Muscle layer of duodenum (tissue), 2 donors: ENCODE measurements at regions not wholly inside any gene's neighbourhood (a gene's known extent, or its start where the extent isn't known, plus 50 kb on each side); places are given as distances from the start of the nearest gene placed in this dataset.

Experiments used
- H3K27ac ChIP-seq: one replicate; pipeline ENCODE4 v1.7.0; 2013; ENCODE audit warnings: mild to moderate bottlenecking, low read length
- H3K27me3 ChIP-seq: one replicate; pipeline ENCODE4 v1.7.0; 2013; ENCODE audit warnings: low read depth, mild to moderate bottlenecking, control low read depth, low read length
- H3K36me3 ChIP-seq, 2 donors: one replicate each; pipeline ENCODE4 v1.7.0; 2013; ENCODE audit warnings: low read length in 2 of 2, control low read depth in 1 of 2, mild to moderate bottlenecking in 1 of 2; ENCODE audit not compliant: insufficient read depth in 2 of 2, control insufficient read depth in 1 of 2
- H3K4me1 ChIP-seq, 2 donors: one replicate each; pipeline ENCODE4 v1.7.0; 2013; ENCODE audit warnings: low read length in 2 of 2, mild to moderate bottlenecking in 2 of 2, control low read depth in 1 of 2, moderate library complexity in 1 of 2; ENCODE audit not compliant: insufficient read depth in 2 of 2, control insufficient read depth in 1 of 2
- H3K4me3 ChIP-seq, 2 donors: one replicate each; pipeline ENCODE4 v1.7.0; 2013; ENCODE audit warnings: low read length in 2 of 2, low read depth in 1 of 2, mild to moderate bottlenecking in 1 of 2
- H3K9me3 ChIP-seq, 2 donors: one replicate each; pipeline ENCODE4 v1.7.0; 2013; ENCODE audit warnings: low read length in 2 of 2, control low read depth in 1 of 2, mild to moderate bottlenecking in 1 of 2; ENCODE audit not compliant: control insufficient read depth in 1 of 2
- donor health status: healthy.

DNA sequence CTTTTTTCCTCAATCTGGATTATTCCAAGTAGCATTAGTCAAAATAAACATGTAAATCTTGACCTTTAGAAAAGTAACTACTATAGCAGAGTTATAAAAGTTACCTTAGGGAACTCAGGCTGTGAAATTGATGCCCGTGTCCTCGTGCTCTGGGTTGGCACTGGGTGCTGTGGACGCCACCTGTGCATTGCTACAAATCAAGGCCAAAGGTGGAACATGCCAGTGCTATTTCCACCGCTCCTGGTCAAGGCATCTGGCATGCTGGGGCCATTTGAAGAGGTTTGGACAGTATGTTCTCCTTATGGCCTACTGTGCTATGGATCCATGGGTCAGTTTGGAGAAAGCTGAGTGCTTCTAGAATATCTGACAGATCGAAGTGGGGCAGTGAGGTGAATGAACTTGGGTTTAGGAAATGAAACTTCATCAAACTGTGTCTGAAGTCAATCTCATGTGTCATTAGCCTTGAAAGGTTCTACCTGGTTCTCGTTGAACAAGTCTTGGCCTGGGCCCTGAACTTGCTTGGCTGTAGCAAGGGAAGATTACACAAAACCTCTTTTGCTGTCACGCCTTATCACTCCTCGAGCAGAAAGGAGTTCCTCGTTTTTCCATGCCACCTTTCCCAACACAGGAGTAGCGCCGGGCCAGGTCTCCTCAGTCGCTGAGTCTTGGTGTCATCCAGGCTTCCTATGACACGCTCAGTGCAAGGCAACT lies 397.6 kb upstream of the RGMA start:
- no peaks in the 10 kb centered on the region for H3K9me3 ChIP-seq
- H3K27ac ChIP-seq = no peak overlapping the region
- H3K4me3 ChIP-seq = no peak overlapping the region
- H3K27me3 ChIP-seq = no peaks in the 10 kb centered on the region
- H3K4me1 ChIP-seq = no peaks in the 10 kb centered on the region
- no peaks in the 10 kb centered on the region for H3K36me3 ChIP-seq

DNA sequence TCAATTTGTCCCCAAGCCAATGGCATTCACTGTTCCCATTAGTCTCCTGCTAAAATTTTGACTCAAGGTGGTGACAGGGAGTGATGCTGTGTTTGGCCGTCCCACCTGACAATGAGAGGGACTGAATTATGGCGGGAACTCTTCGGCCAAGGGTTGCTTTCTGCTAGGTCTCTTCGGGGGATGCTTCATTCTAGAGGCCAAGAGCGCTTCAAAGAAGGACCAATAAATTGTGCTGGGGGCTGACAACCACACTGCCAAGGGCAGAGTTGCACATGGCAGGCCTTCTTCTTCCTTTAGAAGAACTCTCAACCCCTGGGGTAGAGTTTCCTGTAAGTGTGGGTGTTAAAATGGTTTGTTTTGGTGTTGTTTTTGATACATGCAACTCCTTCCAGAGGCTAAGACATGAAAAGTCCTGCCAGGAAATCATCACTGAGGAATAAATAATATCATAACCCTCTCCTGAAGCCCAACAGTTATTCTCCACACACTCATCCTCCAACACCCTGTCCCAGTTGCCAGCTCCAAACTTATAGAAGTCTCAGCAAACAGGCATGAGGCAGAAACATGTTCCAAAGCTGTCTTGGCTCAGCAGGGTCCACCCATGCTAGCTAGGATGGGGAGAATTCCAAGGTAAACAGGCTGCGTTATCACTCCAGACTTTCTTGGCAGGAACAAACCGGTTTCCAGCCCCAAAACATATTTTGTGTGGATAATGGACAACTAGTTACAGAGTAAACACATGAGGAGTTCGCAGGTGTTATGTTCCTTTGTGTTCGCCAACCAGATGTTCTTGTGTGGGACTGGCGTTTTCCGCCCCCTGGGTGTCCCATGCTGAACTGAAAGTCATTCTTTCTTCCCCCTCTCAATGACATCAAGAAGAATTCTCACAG lies 396.7 kb upstream of the RGMA start:
- H3K9me3 ChIP-seq = no peaks in the 10 kb centered on the region
- no peaks in the 10 kb centered on the region for H3K4me1 ChIP-seq
- H3K4me3 ChIP-seq = no peak overlapping the region
- no peaks in the 10 kb centered on the region for H3K27me3 ChIP-seq
- no peak overlapping the region for H3K27ac ChIP-seq
- no peaks in the 10 kb centered on the region for H3K36me3 ChIP-seq

DNA sequence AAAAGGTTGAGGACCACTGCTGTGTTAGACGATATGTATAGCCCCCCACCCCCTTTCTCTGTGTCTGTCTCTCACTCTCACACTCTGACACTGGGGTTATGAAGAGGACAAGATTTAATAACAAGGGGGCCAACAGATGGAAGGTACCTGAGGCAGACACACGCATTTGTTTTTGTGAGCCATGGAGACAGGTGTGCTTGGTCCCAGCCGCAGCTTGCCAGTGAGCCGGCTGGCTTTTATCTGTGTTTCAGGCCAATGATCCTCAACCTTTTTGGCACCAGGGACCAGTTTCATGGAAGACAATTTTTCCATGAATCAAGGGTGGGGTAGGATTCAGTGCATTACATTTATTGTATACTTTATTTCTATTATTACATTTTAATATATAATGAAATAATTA lies 394.9 kb upstream of the RGMA start:
- Histone ChIP-seq H3K27me3 (no peaks in the 10 kb centered on the region), H3K4me1 (no peaks in the 10 kb centered on the region), H3K9me3 (no peaks in the 10 kb centered on the region), H3K4me3 (no peak overlapping the region), H3K36me3 (no peaks in the 10 kb centered on the region), H3K27ac (no peak overlapping the region)

DNA sequence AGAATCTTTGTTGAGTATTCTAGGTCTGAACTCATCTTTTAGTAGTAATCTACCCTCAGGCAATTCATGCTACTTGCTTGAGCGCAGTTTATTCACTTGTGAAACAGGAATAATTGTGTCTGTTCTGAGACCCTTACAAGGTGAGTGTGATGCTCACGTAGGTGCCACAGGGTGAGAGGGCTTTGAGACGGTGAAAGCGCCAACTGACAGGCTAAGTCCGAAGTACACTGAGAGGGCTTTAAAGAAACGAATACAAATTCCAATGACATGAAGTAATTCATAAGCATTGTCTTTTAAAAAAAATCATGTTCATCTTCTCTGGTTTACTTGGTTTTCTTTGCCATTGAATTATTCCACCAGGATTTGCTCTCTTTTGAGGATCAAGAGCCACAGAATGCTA lies 393.7 kb upstream of the RGMA start:
- H3K27me3 ChIP-seq = no peaks in the 10 kb centered on the region
- H3K4me3 ChIP-seq = no peak overlapping the region

GRCh38 chr15:93479715-93480114 lies 390.7 kb upstream of the RGMA start:
- Histone ChIP-seq H3K4me3 (no peak overlapping the region), H3K36me3 (no peaks in the 10 kb centered on the region), H3K27me3 (no peaks in the 10 kb centered on the region), H3K27ac (no peak overlapping the region), H3K4me1 (no peaks in the 10 kb centered on the region), H3K9me3 (no peaks in the 10 kb centered on the region)

More for the DNA sequence above, 393.7 kb upstream of the RGMA start:
- Histone ChIP-seq H3K9me3 (no peaks in the 10 kb centered on the region), H3K27ac (no peak overlapping the region), H3K4me1 (no peaks in the 10 kb centered on the region), H3K36me3 (no peaks in the 10 kb centered on the region)

DNA sequence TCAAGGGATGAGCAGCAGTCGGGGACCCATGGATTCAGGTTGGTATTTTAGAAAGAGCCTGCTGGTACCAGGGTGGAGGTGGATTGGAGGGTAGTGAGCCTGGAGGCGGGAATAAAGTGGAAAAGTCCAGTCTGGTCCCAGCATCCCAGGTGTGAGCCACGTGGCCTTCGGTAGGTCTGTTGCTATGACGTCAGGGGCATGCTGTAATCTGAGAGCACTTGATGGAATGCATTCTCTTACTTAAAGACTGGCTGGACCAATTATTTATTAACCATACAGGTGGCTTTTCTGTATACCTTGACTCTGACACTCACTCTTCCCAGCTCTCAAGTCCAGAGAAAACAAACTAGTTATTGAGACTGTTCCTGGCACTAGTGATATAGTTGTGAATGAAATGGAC lies 389.9 kb upstream of the RGMA start:
- Histone ChIP-seq H3K4me1 (no peaks in the 10 kb centered on the region), H3K36me3 (no peaks in the 10 kb centered on the region), H3K27ac (no peak overlapping the region)

DNA sequence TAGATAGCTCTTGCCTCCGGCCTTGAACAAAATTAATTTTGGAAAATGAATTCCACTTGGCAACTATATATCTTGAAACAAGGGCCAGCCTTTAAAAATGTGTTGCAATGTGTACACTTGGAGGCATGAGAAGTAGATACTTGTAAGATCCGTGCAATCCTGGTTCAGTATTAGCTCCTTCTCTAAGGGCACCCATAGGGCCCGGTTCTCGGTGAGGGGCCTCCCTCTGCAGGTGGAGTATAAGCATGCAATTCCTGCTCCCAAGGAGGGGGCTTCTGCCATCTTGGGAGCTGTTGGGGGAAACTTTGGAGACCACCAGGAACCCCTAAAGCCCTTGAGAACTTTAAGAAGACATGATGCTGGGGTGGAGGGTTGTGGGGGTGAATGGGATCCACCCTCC lies 388.7 kb upstream of the RGMA start:
- no peaks in the 10 kb centered on the region for H3K36me3 ChIP-seq
- H3K27me3 ChIP-seq = no peaks in the 10 kb centered on the region
- H3K4me3 ChIP-seq = no peak overlapping the region
- H3K4me1 ChIP-seq = no peaks in the 10 kb centered on the region
- no peaks in the 10 kb centered on the region for H3K9me3 ChIP-seq
- H3K27ac ChIP-seq = no peak overlapping the region

More for the DNA sequence above, 389.9 kb upstream of the RGMA start:
- Histone ChIP-seq H3K9me3 (no peaks in the 10 kb centered on the region), H3K27me3 (no peaks in the 10 kb centered on the region), H3K4me3 (no peak overlapping the region)

DNA sequence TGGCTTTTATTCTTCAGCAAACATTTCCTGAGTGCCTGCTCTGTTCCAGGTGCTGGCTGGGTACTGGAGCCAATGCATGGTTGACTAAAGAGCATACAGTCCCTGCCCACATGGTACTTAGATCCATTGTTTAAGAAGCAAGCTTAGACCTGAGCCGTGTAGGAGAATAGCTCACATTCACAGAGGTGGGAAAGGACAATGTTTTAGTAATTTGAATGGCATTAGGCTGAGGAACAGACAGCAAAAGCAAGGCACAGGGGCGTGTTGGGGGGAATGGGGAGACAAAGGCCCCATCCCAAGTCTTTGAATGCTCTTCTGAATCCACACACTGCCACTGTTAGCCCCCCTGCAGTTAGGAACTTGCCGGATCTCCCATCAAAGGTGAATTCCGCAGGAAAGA lies 388.2 kb upstream of the RGMA start:
- no peak overlapping the region for H3K27ac ChIP-seq
- H3K9me3 ChIP-seq = no peaks in the 10 kb centered on the region
- no peaks in the 10 kb centered on the region for H3K36me3 ChIP-seq
- no peaks in the 10 kb centered on the region for H3K27me3 ChIP-seq
- no peaks in the 10 kb centered on the region for H3K4me1 ChIP-seq
- H3K4me3 ChIP-seq = no peak overlapping the region

DNA sequence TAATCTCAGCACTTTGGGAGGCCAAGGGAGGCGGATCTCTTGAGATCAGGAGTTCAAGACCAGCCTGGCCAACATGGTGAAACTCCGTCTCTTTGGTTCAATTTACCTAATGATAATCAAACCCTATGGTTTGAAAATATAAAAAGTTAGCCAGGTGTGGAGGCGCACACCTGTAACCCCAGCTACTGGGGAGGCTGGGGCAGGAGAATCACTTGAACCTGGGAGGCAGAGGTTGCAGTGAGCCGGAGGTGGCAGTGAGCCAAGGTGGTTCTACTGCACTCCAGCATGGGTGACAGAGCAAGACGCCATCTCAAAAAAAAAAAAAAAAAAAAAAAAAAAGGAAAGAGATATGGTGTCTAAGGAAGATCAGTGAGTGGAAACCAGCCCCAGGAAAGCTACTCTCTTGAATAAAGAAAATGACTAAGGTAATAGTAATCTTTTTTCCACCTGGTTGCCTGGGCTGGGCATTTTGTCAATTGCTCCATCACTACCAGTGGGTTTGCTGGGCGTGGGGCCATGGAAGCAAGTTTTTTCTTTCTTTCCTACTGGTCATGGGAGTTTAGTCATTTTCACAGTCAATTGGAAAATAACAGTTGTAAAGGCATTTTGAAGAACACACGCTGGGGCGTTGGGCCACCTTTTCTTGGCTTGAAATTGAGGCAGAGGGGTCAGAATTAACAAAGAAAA lies 387.6 kb upstream of the RGMA start:
- no peak overlapping the region for H3K27ac ChIP-seq

GRCh38 chr15:93474728-93475127 lies 385.7 kb upstream of the RGMA start:
- Histone ChIP-seq H3K27me3 (no peaks in the 10 kb centered on the region), H3K36me3 (no peaks in the 10 kb centered on the region), H3K9me3 (no peaks in the 10 kb centered on the region), H3K4me3 (no peak overlapping the region), H3K27ac (no peak overlapping the region), H3K4me1 (no peaks in the 10 kb centered on the region)

More for the DNA sequence above, 387.6 kb upstream of the RGMA start:
- Histone ChIP-seq H3K4me3 (no peak overlapping the region), H3K27me3 (no peaks in the 10 kb centered on the region), H3K9me3 (no peaks in the 10 kb centered on the region), H3K4me1 (no peaks in the 10 kb centered on the region), H3K36me3 (no peaks in the 10 kb centered on the region)

DNA sequence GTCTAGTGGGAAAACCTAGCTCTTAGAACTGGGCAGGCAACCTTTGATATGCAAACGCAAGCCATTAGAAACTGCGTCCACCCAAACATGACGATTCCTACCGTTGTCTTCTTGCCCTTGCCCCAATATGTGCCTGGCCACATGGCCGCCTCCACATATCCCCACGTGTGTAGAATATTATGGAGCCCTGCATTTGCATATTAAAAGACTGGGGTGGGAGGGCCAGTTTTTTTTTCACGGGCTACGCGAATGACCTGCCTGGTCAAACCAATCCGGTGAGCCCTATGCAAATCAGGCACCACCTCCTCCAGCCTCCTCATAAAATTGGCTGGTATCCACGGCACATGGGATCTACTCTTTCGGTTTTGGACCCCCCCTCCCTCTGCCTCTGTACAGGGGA lies 381.0 kb upstream of the RGMA start:
- no peaks in the 10 kb centered on the region for H3K36me3 ChIP-seq
- no peak overlapping the region for H3K27ac ChIP-seq
- H3K9me3 ChIP-seq = no peaks in the 10 kb centered on the region
- no peak overlapping the region for H3K4me3 ChIP-seq
- H3K4me1 ChIP-seq = no peaks in the 10 kb centered on the region
- no peaks in the 10 kb centered on the region for H3K27me3 ChIP-seq
